ENCODE measurements at regions not wholly inside any gene's neighbourhood (a gene's known extent, or its start where the extent isn't known, plus 50 kb on each side); places are given as distances from the start of the nearest gene placed in this dataset.

- no peak for TF ChIP-seq CTCF (conservative IDR thresholded peaks at IDR 0.05; ENCODE audit: low read depth, low read length)
- no peak for TF ChIP-seq MXI1 (IDR thresholded peaks at IDR 0.05; ENCODE audit: borderline replicate concordance, low read depth, low read length)
- no peak for TF ChIP-seq RCOR1 (IDR thresholded peaks at IDR 0.05; ENCODE audit: insufficient replicate concordance, low read length)
These were observed 2641.1 kb upstream of the DEFB115 start for GRCh38 chr20:28616354-28616753.
